Activated CD4-positive, alpha-beta memory T cell treated with anti-CD3 and anti-CD28 coated beads, Interleukin-2, amount 10 ng/mL, durations not matched to agents 7 days and 5 days (primary cell): ENCODE measurements at regions not wholly inside any gene's neighbourhood (a gene's known extent, or its start where the extent isn't known, plus 50 kb on each side); places are given as distances from the start of the nearest gene placed in this dataset.

Source experiments
- CTCF ChIA-PET: fragments of 350-600 bp; sonication (Branson Sonifier 250); formaldehyde crosslinking; loops from one replicate; lab custom pipeline; 2021; ENCODE audit warnings: antibody characterized with exemption, inconsistent platforms; lab: Charles Lee
- POLR2A ChIA-PET: fragments of 350-600 bp; sonication (Branson Sonifier 250); formaldehyde crosslinking; loops from one replicate; lab custom pipeline; 2021; ENCODE audit warnings: antibody characterized with exemption; lab: Charles Lee
- DNase-seq: peaks from one replicate; pipeline ENCODE4 v3.0.0-alpha.2; 2020
- H3K27ac Mint-ChIP-seq: one replicate; pipeline ENCODE4 v1.8.0; 2021; ENCODE audit warnings: mild to moderate bottlenecking, mixed read lengths
- H3K27me3 Mint-ChIP-seq: one replicate; pipeline ENCODE4 v1.8.0; 2021; ENCODE audit warnings: mixed read lengths
- H3K36me3 Mint-ChIP-seq: one replicate; pipeline ENCODE4 v1.8.0; 2021; ENCODE audit warnings: low read depth, mixed read lengths
- H3K4me1 Mint-ChIP-seq: one replicate; pipeline ENCODE4 v1.8.0; 2021; ENCODE audit warnings: mixed read lengths
- H3K4me3 Mint-ChIP-seq: one replicate; pipeline ENCODE4 v1.8.0; 2021; ENCODE audit warnings: mild to moderate bottlenecking, mixed read lengths
- H3K9me3 Mint-ChIP-seq: one replicate; pipeline ENCODE4 v1.8.0; 2021; ENCODE audit warnings: mixed read lengths

DNA sequence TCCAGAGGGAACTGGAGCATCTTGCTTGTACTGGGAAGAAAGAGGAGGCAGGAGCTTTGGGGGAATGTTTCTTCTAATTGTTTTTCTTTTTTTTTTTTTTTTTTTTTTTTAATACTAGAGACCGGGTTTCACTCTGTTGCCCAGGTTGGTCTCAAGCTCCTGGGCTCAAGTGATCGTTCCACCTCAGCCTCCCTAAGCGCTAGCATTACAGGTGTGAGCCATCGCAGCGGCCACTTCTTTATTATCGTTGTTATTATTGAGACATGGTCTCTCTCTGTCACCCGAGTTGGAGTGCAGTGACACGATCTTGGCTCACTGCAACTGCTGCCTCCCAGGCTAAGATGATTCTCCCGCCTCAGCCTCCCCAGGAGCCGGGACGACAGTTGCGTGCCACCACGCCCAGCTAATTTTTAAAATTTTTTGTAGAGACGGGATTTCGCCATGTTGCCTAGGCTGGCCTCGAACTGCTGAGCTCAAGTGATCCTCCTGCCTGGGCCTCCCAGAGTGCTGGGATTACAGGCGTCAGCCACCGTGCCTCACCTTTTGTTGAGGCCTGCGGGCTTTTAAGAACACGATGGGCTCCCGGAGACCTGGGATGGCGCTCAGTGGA lies 137.3 kb upstream of the GSE1 start:
- Mint-ChIP-seq H3K27ac (no peak overlapping the region), H3K4me3 (no peak overlapping the region), H3K4me1 (no peaks in the 10 kb centered on the region), H3K27me3 (peaks cover 2% of the 10 kb centered on the region), H3K9me3 (no peaks in the 10 kb centered on the region), H3K36me3 (no peaks in the 10 kb centered on the region)
- DNase-seq, result no peak
- CTCF ChIA-PET, result no interaction called here
- POLR2A ChIA-PET, result no interaction called here

DNA sequence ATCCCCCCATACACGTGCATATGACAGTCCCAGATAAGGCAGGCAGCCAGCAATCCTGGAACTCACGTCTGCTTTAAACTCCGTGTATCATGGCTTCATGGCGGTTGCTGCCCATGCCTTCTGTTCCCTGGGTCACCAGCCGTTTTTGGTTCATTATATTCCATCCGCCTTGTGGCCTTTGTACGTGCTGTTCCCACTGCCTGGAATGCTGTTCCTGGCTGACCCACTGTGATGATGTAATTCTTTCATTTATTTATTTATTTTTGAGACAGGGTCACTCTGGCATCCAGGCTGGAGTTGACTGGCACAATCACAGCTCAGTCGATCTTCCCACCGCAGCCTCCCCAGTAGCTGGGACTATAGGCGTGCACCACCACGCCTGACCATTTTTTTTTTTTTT lies 136.7 kb upstream of the GSE1 start:
- Mint-ChIP-seq H3K27me3 (peaks cover 2% of the 10 kb centered on the region), H3K27ac (no peak overlapping the region), H3K9me3 (no peaks in the 10 kb centered on the region), H3K4me1 (no peaks in the 10 kb centered on the region), H3K36me3 (no peaks in the 10 kb centered on the region), H3K4me3 (no peak overlapping the region)
- ChIA-PET CTCF (no interaction called here), POLR2A (no interaction called here)
- DNase-seq, result no peak

DNA sequence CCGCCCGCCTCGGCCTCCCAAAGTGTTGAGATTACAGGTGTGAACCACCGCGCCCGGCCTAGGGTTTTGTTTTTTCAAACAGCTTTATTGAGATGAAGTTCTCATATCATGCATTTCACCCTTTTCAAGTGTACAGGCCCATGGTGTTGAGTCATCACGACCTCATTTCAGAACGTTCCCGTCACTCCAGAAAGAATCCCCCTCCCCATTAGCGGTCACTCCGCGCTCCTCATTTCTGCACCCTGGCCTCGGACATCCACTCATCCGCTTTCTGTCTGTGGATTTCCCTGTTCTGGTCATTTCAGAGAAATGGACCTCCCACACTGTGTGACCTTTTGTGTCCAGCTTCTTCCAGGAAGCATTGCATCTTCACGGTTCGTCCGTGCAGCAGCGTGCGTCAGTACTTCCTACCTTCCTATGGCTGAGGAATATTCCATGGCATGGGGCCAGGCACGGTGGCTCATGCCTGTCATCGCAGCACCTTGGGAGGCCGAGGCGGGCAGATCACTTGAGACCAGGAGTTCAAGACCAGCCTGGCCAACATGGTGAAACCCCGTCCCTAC lies 135.2 kb upstream of the GSE1 start:
- Mint-ChIP-seq H3K27ac (no peak overlapping the region), H3K27me3 (peaks cover 2% of the 10 kb centered on the region), H3K36me3 (no peaks in the 10 kb centered on the region), H3K9me3 (no peaks in the 10 kb centered on the region), H3K4me1 (no peaks in the 10 kb centered on the region), H3K4me3 (no peak overlapping the region)
- DNase-seq, result no peak
- ChIA-PET POLR2A (no interaction called here), CTCF (no interaction called here)

DNA sequence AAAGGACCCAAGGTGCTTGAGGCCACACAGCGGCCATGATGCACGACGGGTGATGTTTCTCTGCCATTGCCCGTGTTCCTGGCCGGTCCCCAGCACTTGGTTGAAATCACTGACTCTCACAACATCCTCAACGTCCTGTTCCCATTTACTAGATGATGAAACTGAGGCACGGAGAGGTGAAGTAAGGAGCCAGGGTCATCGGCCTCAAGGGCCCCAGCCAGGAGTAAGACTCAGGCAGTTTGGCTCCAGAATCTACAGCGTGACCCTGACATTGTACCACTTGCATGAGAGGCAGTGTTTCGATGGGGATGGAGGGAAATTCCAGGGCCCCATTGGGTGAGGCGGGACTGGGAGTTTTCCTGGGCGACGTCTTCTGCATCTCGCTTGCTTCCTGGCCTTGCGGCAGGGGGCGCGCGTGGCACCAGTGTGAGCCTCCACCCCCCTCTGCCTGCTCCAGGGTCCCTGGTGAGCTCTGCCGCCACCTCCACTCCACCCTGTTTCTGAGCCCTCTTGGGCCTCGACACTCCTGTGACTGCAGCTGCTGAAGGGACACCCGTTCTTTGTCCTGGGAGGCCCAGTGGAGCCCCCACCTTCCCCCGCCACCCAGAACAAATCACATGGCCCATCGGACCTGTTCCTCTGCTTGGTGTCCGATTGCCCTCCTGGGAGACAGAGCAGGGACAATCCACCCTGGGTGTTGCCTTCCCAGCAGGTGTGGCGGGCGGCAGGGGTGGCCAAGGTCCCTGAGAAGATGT lies 133.0 kb upstream of the GSE1 start:
- Mint-ChIP-seq H3K36me3 (no peaks in the 10 kb centered on the region), H3K4me1 (no peaks in the 10 kb centered on the region), H3K4me3 (no peak overlapping the region), H3K27ac (no peak overlapping the region), H3K9me3 (no peaks in the 10 kb centered on the region), H3K27me3 (no peaks in the 10 kb centered on the region)
- CTCF ChIA-PET, result interaction anchor here (2.4 kb wide), 1 partner anchor 130 kb away, joined by 10 read pairs; no protein-coding TSS in a partner anchor
- POLR2A ChIA-PET, result no interaction called here
- no peak for DNase-seq

DNA sequence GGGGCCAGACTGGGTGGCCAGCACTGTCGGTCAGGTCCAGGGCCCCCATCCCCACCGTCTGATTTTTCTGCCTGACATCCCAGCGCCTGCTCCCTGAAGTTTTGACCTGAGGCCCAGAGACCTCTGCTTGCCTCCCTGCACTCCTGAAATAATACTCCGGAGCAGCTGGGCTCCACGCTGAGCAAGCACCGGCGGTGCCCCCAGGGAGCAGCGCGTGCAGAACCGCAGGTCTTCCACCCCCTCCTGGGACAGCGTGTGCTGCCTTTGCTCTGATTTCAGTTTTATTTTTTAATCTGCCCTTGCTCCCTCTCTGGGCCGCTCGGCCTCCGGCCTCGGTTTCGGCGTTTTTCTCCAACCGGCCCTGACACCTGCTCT lies 132.4 kb upstream of the GSE1 start:
- H3K4me3 Mint-ChIP-seq, result no peak overlapping the region
- no peaks in the 10 kb centered on the region for H3K27me3 Mint-ChIP-seq
- H3K27ac Mint-ChIP-seq, result no peak overlapping the region
- CTCF ChIA-PET, result interaction anchor here (2.4 kb wide), 1 partner anchor 129 kb away, joined by 10 read pairs; no protein-coding TSS in a partner anchor
- H3K4me1 Mint-ChIP-seq, result no peaks in the 10 kb centered on the region
- no peaks in the 10 kb centered on the region for H3K9me3 Mint-ChIP-seq
- no peaks in the 10 kb centered on the region for H3K36me3 Mint-ChIP-seq
- DNase-seq, result no peak
- POLR2A ChIA-PET, result no interaction called here

DNA sequence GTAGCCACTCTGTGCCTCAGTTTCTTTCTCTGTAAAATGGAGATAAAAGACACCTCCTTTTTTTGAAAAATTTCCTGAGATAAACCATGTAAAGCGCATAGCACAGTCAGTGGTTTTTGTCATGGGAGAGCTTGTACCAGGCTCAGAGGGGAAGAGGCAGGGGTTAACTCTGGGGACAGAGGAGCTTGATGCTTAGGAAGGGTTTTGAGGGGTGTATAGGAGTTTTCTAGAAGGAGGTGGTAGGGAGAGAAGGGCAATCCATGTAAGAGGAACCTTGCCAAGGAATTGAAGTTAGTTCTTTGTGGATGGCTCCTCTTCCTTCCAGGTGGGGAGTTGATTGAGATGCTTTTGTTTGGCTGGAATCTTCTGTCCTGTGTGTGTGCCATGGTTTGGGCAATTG lies 131.9 kb upstream of the GSE1 start:
- Mint-ChIP-seq H3K9me3 (no peaks in the 10 kb centered on the region), H3K4me1 (no peaks in the 10 kb centered on the region), H3K27ac (no peak overlapping the region), H3K4me3 (no peak overlapping the region), H3K36me3 (no peaks in the 10 kb centered on the region), H3K27me3 (no peaks in the 10 kb centered on the region)
- DNase-seq, result no peak
- CTCF ChIA-PET, result interaction anchor here (2.4 kb wide), 1 partner anchor 129 kb away, joined by 10 read pairs; no protein-coding TSS in a partner anchor
- POLR2A ChIA-PET, result no interaction called here

DNA sequence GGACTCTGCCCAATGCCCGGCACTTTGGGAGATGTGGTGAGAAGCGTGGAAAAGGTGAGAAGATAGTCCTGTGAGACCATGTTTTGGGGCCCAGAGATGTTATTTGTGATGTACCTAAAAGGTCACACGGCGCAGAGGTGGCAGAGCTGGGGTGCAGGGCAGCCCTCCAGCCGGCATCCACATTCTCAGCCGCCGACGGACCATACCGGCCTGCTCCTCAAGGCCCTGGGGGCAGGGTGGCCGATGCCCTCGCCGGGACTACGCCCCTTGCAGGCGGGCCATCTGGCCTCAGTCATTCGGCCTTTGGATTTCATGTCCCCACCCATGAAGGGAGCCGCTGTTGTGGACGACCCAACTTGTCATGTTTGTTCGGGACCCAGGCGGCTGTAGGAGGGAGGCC lies 131.4 kb upstream of the GSE1 start:
- no peak for DNase-seq
- CTCF ChIA-PET, result interaction anchor here (2.4 kb wide), 1 partner anchor 128 kb away, joined by 10 read pairs; no protein-coding TSS in a partner anchor
- POLR2A ChIA-PET, result no interaction called here
- H3K27ac Mint-ChIP-seq, result no peak overlapping the region
- no peaks in the 10 kb centered on the region for H3K36me3 Mint-ChIP-seq
- H3K9me3 Mint-ChIP-seq, result no peaks in the 10 kb centered on the region
- no peaks in the 10 kb centered on the region for H3K4me1 Mint-ChIP-seq
- no peaks in the 10 kb centered on the region for H3K27me3 Mint-ChIP-seq
- no peak overlapping the region for H3K4me3 Mint-ChIP-seq

DNA sequence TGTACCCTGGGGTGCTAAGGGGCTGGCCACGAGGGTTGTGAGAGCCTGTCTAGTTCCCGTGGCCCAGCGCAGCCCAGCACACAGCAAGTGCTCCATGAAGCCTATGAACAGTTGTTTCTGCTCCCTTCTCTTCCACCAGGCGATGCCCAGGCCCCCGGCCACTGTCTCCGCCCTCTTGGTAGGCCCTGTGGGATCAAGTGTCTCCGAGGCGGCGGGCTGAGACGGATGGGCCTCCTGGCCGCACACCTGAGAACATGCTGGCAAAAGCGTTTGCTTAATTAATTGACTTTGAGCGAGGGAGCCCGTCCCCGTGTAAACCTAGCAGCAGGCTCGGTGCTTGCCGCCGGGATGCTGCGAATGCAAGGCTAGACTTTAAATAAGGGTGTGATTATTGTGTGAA lies 129.7 kb upstream of the GSE1 start:
- H3K4me1 Mint-ChIP-seq, result no peaks in the 10 kb centered on the region
- no peak for DNase-seq
- H3K36me3 Mint-ChIP-seq, result no peaks in the 10 kb centered on the region
- H3K4me3 Mint-ChIP-seq, result no peak overlapping the region
- CTCF ChIA-PET, result no interaction called here
- POLR2A ChIA-PET, result no interaction called here
- H3K9me3 Mint-ChIP-seq, result no peaks in the 10 kb centered on the region
- H3K27me3 Mint-ChIP-seq, result no peaks in the 10 kb centered on the region
- no peak overlapping the region for H3K27ac Mint-ChIP-seq

DNA sequence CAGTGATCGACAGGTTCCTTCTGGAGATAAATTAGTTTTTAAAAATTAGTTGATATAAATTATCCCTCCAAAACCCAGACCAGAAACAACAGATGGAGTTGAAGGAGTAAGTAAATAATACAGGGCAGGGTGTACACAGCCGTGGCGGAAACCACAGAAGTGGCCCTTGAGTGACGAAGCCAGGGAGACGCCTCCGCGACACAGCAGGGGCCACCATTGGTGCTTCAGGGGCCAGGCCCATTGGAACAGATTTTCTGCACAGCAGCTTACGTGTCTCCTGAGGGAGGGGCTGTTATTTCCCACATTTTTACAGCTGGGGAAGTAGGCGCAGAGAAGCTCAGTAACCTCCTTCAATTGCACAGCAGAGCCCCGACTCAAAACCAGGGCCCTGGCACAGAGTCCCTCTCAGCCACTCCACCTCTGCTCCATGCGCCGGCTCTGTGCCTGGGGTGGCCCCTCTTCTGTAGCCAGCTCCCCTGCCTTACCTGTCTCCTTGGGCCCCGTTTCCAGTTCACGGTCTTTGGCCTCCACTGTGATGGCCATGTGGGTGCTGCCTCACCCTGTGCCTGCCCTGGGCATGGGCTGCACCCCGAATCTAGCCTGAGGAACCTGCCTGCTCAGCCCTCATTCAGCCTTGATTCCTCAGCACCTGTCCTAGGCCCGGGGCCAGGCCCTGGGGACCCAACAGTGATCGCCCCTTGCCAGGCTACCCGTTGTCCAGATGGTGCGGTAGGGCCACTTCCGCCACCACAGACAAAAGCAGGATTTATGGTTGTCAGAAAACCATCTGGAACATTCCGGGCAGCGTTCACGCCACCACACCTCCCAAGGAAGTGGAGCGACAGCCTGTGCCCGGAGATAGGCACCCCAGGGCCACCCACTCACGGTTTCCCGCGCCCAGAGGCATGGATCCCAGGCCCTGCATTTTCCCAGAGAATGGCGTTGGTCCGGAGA lies 128.5 kb upstream of the GSE1 start:
- ChIA-PET CTCF (no interaction called here), POLR2A (no interaction called here)
- no peaks in the 10 kb centered on the region for H3K27me3 Mint-ChIP-seq
- no peaks in the 10 kb centered on the region for H3K4me1 Mint-ChIP-seq
- H3K27ac Mint-ChIP-seq, result no peak overlapping the region
- H3K4me3 Mint-ChIP-seq, result no peak overlapping the region
- no peaks in the 10 kb centered on the region for H3K9me3 Mint-ChIP-seq
- no peaks in the 10 kb centered on the region for H3K36me3 Mint-ChIP-seq
- DNase-seq, result no peak

DNA sequence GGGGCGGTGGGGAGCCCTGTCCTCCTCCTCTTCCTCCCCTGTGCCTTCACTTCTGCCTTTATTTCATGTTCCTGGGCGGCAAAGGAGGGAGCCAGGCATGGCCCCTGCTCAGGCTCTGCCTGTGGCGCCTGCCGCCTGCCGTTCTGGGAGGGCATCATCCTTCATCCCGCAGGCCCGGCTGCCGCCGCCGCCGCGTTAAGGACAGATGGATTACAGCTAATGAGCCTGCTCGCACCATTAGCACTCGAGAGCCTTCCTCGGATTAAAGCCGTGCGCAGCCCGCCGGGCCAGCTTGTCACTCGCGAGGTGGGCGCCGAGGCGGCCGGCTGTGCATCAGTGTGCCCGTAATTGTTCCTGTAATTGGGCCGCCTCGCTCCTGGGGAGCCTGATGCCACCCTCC lies 127.7 kb upstream of the GSE1 start:
- no peak for DNase-seq
- no peaks in the 10 kb centered on the region for H3K36me3 Mint-ChIP-seq
- CTCF ChIA-PET, result no interaction called here
- no peaks in the 10 kb centered on the region for H3K4me1 Mint-ChIP-seq
- H3K9me3 Mint-ChIP-seq, result no peaks in the 10 kb centered on the region
- H3K27ac Mint-ChIP-seq, result no peak overlapping the region
- no peaks in the 10 kb centered on the region for H3K27me3 Mint-ChIP-seq
- POLR2A ChIA-PET, result no interaction called here
- H3K4me3 Mint-ChIP-seq, result no peak overlapping the region

DNA sequence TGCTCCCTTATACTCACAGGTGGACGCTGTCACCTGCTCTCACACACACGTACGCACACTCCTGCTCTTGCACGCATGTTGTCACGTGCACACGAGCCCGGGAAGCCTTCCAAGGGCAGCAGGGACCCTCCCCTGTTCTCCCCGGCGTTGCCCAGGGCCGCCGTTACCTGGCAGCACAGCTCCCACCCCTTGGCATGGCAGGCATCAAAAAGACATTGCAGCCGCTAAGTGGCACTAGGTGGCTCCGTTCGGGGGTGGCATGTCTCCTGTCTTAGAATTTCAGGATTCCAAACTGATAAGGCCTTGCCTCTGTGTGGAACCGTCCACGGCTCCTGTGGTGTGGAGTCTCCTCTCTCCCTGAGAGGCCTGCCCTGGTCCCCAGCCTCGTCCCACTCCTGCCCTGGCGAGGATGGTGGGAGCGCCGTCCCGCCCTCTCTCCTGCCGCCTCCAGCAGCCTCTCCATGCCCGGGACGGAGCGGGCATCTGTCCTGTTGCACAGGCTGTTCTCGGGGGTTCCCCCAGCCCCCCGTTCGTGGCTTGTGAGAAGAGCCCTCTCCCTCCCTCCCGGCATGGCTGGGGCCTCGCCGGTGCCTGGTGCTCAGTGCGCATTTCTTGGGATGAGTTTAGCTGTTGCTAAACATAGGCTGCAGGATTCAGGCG lies 126.7 kb upstream of the GSE1 start:
- Mint-ChIP-seq H3K9me3 (no peaks in the 10 kb centered on the region), H3K27me3 (no peaks in the 10 kb centered on the region), H3K36me3 (no peaks in the 10 kb centered on the region), H3K27ac (no peak overlapping the region), H3K4me3 (no peak overlapping the region), H3K4me1 (no peaks in the 10 kb centered on the region)
- DNase-seq, result no peak
- ChIA-PET CTCF (no interaction called here), POLR2A (no interaction called here)

DNA sequence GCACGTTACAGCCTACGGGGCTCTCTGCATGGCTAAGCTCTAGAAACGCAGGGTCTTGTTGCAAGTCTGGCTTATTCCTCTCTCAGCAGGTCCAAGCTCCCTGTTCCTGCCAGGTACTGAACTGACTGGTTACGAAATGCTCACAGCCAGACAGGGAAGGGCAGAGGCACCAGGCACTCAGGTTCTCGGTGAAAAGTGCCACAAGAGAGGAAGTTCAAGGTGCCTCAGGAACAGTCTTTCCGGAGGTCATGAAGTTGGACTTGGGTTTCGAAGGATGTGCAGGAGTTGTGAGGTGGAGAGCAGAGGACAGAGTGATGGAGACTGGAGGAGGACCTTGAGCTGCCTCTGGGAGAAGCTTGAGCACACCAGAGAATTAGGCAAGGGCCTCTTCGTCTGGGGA lies 124.7 kb upstream of the GSE1 start:
- ChIA-PET POLR2A (no interaction called here), CTCF (interaction anchor here (1.1 kb wide), 1 partner anchor 121 kb away, joined by 3 read pairs; no protein-coding TSS in a partner anchor)
- DNase-seq, result no peak
- Mint-ChIP-seq H3K9me3 (no peaks in the 10 kb centered on the region), H3K27ac (no peak overlapping the region), H3K4me3 (no peak overlapping the region), H3K4me1 (no peaks in the 10 kb centered on the region), H3K27me3 (no peaks in the 10 kb centered on the region), H3K36me3 (no peaks in the 10 kb centered on the region)
